ENCODE measurements at regions not wholly inside any gene's neighbourhood (a gene's known extent, or its start where the extent isn't known, plus 50 kb on each side); places are given as distances from the start of the nearest gene placed in this dataset.

GRCh38 chr20:50378170-50379000 is 131.8 kb upstream of the PTPN1 start:
- no peak overlapping the region for H2AFZ ChIP-seq (ENCODE audit: low read depth, low read length)

DNA sequence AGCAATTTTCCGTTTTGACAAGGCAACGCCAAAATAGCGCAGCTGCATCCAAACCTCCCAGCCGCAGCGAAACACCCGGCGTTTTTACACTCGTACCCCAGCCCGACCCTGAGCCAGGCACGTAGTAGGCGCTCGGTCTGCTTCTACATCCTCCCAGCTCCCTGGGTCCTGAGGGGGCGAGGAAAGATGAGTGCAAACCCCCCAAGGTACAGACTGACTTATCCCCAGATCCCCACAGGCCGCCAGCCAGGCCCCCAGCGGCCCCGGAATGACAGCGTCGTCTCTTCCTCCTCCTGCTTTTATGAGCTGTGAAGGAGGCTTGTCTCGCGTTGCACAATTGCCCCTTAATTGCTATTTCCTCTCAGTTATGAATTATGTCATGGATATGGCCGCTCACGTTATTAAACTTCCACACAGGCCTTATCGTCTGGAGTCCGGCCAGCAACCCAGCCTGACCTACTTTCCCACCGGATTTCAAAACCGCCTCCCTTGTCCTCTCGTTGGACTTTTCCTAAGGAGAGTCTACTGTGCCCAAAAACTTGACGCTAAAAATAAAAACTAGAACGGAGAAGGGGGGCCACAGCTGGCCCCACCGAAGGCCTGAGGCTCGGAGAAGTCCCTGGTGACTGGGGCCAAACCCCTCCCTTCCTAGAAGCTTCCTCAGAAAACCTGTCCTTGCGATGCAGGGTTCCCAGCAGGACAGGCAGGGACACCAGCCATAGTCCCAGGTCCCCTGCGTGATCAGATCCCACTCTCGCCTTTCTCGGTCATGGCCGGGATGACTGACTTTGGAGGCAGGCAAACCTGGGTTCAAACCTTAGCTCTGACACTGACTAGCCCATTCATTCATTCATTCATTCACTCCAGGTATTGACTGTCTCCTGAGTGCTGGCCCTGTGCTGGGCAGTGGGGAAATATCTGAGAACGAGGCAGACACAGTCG is 130.9 kb upstream of the PTPN1 start:
- Histone ChIP-seq H3K9me3 (ENCODE audit: insufficient read depth, low read length, severe bottlenecking) (no peaks in the 10 kb centered on the region), H3K36me3 (ENCODE audit: insufficient read depth, low read length) (no peaks in the 10 kb centered on the region), H3K4me3 (ENCODE audit: low read depth in 1 of 2, low read length in 2 of 2) (no peak overlapping the region), H3K9ac (ENCODE audit: low read depth, low read length) (no peak overlapping the region), H3K4me2 (ENCODE audit: insufficient read depth, low read length) (no peak overlapping the region), H3K27me3 (ENCODE audit: insufficient read depth, low read length, poor library complexity) (no peaks in the 10 kb centered on the region), H3K27ac (ENCODE audit: low read length) (no peak overlapping the region), H3K79me2 (ENCODE audit: insufficient read depth, low read length) (no peaks in the 10 kb centered on the region), H2AFZ (ENCODE audit: low read depth, low read length) (no peak overlapping the region), H4K20me1 (ENCODE audit: insufficient read depth, low read length) (0 out of 2 replicates have a peak, but pooled peaks cover under 1% of the 10 kb centered on the region), H3K4me1 (ENCODE audit: insufficient read depth, low read length) (peaks cover 9% of the 10 kb centered on the region)
- DNase-seq = no peak
- no peak for ATAC-seq (ENCODE audit: insufficient read depth, low read depth)
- TF ChIP-seq EZH2 (IDR thresholded peaks at IDR 0.05; ENCODE audit: borderline replicate concordance, low read depth, low read length, severe bottlenecking) = no peak
- TF ChIP-seq, protein P1, sequence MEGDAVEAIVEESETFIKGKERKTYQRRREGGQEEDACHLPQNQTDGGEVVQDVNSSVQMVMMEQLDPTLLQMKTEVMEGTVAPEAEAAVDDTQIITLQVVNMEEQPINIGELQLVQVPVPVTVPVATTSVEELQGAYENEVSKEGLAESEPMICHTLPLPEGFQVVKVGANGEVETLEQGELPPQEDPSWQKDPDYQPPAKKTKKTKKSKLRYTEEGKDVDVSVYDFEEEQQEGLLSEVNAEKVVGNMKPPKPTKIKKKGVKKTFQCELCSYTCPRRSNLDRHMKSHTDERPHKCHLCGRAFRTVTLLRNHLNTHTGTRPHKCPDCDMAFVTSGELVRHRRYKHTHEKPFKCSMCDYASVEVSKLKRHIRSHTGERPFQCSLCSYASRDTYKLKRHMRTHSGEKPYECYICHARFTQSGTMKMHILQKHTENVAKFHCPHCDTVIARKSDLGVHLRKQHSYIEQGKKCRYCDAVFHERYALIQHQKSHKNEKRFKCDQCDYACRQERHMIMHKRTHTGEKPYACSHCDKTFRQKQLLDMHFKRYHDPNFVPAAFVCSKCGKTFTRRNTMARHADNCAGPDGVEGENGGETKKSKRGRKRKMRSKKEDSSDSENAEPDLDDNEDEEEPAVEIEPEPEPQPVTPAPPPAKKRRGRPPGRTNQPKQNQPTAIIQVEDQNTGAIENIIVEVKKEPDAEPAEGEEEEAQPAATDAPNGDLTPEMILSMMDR (IDR thresholded peaks at IDR 0.05; ENCODE audit: borderline replicate concordance, extremely low read depth, low read length, poor library complexity, severe bottlenecking) = no peak

More at GRCh38 chr20:50378170-50379000, 131.8 kb upstream of the PTPN1 start:
- H3K4me2 ChIP-seq (ENCODE audit: insufficient read depth, low read length) = no peak overlapping the region
- TF ChIP-seq, protein P1 (IDR thresholded peaks at IDR 0.05; ENCODE audit: borderline replicate concordance, extremely low read depth, low read length, poor library complexity, severe bottlenecking) = no peak
- TF ChIP-seq EZH2 (IDR thresholded peaks at IDR 0.05; ENCODE audit: borderline replicate concordance, low read depth, low read length, severe bottlenecking) = no peak
- ATAC-seq (ENCODE audit: insufficient read depth, low read depth) (no peak), DNase-seq (no peak)
- H3K4me3 ChIP-seq (ENCODE audit: low read depth in 1 of 2, low read length in 2 of 2) = no peak overlapping the region
- H3K4me1 ChIP-seq (ENCODE audit: insufficient read depth, low read length) = peaks cover 9% of the 10 kb centered on the region
- H3K79me2 ChIP-seq (ENCODE audit: insufficient read depth, low read length) = no peaks in the 10 kb centered on the region
- no peaks in the 10 kb centered on the region for H3K27me3 ChIP-seq (ENCODE audit: insufficient read depth, low read length, poor library complexity)
- no peak overlapping the region for H3K9ac ChIP-seq (ENCODE audit: low read depth, low read length)
- H3K27ac ChIP-seq (ENCODE audit: low read length) = no peak overlapping the region
- 0 out of 2 replicates have a peak, but pooled peaks cover 2% of the 10 kb centered on the region for H4K20me1 ChIP-seq (ENCODE audit: insufficient read depth, low read length)
- H3K36me3 ChIP-seq (ENCODE audit: insufficient read depth, low read length) = no peaks in the 10 kb centered on the region
- no peaks in the 10 kb centered on the region for H3K9me3 ChIP-seq (ENCODE audit: insufficient read depth, low read length, severe bottlenecking)

DNA sequence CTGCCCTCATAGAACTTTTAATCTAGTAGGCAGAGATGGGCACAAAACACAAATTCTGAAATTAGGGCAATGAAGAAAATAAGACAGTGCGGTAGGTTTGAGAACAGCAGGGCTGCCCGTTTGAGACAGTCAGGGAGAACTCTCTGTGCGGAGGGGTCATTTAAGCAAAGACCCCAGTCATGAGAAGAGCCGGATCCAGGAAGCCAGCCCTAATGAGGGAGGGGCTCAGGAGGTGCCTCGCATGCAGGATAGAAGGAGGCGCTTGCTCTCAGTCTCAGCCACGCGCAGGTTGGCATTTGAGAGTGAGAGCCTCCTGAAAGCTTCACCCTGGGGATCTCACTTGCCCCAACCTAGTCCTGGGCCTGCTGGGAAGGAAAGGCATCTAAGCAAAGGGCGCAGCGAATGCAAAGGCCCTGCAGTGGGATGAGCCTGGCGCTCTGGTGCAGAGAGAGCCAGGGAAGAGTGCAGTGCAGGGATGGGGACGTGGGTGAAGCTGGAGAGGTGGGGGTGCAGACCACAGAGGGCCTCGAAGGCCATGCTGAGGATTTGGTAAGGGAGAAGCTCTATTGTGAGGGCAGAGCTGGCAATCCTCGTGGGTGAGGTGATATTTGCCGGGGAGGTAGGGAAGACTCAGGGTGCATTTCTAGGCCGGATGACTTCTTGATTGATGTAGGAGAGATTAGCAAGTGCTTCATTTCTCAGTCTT is 130.0 kb upstream of the PTPN1 start:
- no peak; the same call in 2 of the 3 replicates for ATAC-seq (ENCODE audit: insufficient read depth, low read depth)
- Histone ChIP-seq H3K27ac (ENCODE audit: low read length) (no peak overlapping the region), H3K9ac (ENCODE audit: low read depth, low read length) (no peak overlapping the region)

More for the DNA sequence above, 130.0 kb upstream of the PTPN1 start:
- Histone ChIP-seq H3K27me3 (ENCODE audit: insufficient read depth, low read length, poor library complexity) (no peaks in the 10 kb centered on the region), H4K20me1 (ENCODE audit: insufficient read depth, low read length) (0 out of 2 replicates have a peak, but pooled peaks cover 2% of the 10 kb centered on the region), H2AFZ (ENCODE audit: low read depth, low read length) (no peak overlapping the region), H3K4me1 (ENCODE audit: insufficient read depth, low read length) (peaks cover 9% of the 10 kb centered on the region), H3K4me2 (ENCODE audit: insufficient read depth, low read length) (no peak overlapping the region), H3K9me3 (ENCODE audit: insufficient read depth, low read length, severe bottlenecking) (no peaks in the 10 kb centered on the region), H3K36me3 (ENCODE audit: insufficient read depth, low read length) (no peaks in the 10 kb centered on the region), H3K4me3 (ENCODE audit: low read depth in 1 of 2, low read length in 2 of 2) (no peak overlapping the region), H3K79me2 (ENCODE audit: insufficient read depth, low read length) (no peaks in the 10 kb centered on the region)
- no peak for TF ChIP-seq EZH2 (IDR thresholded peaks at IDR 0.05; ENCODE audit: borderline replicate concordance, low read depth, low read length, severe bottlenecking)
- TF ChIP-seq, protein P1 (IDR thresholded peaks at IDR 0.05; ENCODE audit: borderline replicate concordance, extremely low read depth, low read length, poor library complexity, severe bottlenecking) = no peak
- no peak for DNase-seq

Measured in DND-41 (cell line).